Transverse colon (tissue), 3 donors: ENCODE measurements at regions not wholly inside any gene's neighbourhood (a gene's known extent, or its start where the extent isn't known, plus 50 kb on each side); places are given as distances from the start of the nearest gene placed in this dataset.

ENCODE experiments used
- CTCF ChIP-seq, 5 experiments: fragments of 200-600 bp in 3 of 5; fragments of 450-650 bp in 2 of 5; sonication (generic) in 3 of 5; IDR thresholded peaks; 1 replicate in 2 of 5; 2 replicates in 3 of 5; pipeline ENCODE4 v1.5.1; 2016 to 2017; ENCODE audit warnings: antibody characterized with exemption in 5 of 5, inconsistent platforms in 3 of 5, mild to moderate bottlenecking in 2 of 5, moderate library complexity in 1 of 5
- POLR2A ChIP-seq: fragments of 450-650 bp; IDR thresholded peaks from one replicate; pipeline ENCODE4 v1.6.1; 2016; ENCODE audit warnings: antibody characterized with exemption, mild to moderate bottlenecking, moderate library complexity

- TF ChIP-seq POLR2A = no peak
- TF ChIP-seq CTCF (IDR thresholded peaks at IDR 0.05) = no peak
These were observed 427.2 kb downstream of the RFPL4B start for GRCh38 chr6:112774319-112774718.
